SU-DHL-6 (cell line): ENCODE measurements at regions not wholly inside any gene's neighbourhood (a gene's known extent, or its start where the extent isn't known, plus 50 kb on each side); places are given as distances from the start of the nearest gene placed in this dataset.

Experiments
- H2AFZ ChIP-seq: fragments of 200-600 bp; sonication (generic); 2 replicates; pipeline ENCODE4 v1.6.1; 2014; ENCODE audit warnings: low read depth, mild to moderate bottlenecking, moderate library complexity, mixed read lengths, antibody characterized with exemption, low read length; ENCODE audit not compliant: severe bottlenecking
- H3F3A ChIP-seq: fragments of 200-600 bp; shearing (Covaris generic); 2 replicates; pipeline ENCODE4 v1.6.0; 2016; ENCODE audit warnings: antibody characterized with exemption, mild to moderate bottlenecking; ENCODE audit not compliant: insufficient read depth
- H3K27ac ChIP-seq: fragments of 200-600 bp; sonication (generic); 2 replicates; pipeline ENCODE4 v1.5.1; 2016; ENCODE audit warnings: low read depth, mild to moderate bottlenecking, low read length, moderate library complexity, mixed read lengths
- H3K27me3 ChIP-seq: fragments of 200-600 bp; sonication (generic), shearing (Covaris generic); 2 replicates; pipeline ENCODE4 v1.6.0; 2014; ENCODE audit warnings: mild to moderate bottlenecking, low read length
- H3K36me3 ChIP-seq: fragments of 200-600 bp; sonication (generic); 2 replicates; pipeline ENCODE4 v1.6.1; 2014; ENCODE audit warnings: mild to moderate bottlenecking, low read length, mixed read lengths
- H3K4me2 ChIP-seq: fragments of 300-600, 200-600 bp; shearing (Covaris generic), sonication (generic); 2 replicates; pipeline ENCODE4 v1.6.0; 2014; ENCODE audit warnings: low read length, low read depth, mild to moderate bottlenecking; ENCODE audit not compliant: poor library complexity, severe bottlenecking
- H3K4me3 ChIP-seq: fragments of 200-600 bp; sonication (generic); 2 replicates; pipeline ENCODE4 v1.5.1; 2014; ENCODE audit warnings: antibody characterized with exemption, low read length, mild to moderate bottlenecking, mixed read lengths; ENCODE audit not compliant: insufficient read depth, poor library complexity, severe bottlenecking
- H3K79me2 ChIP-seq: fragments of 200-600 bp; sonication (generic); 2 replicates; pipeline ENCODE4 v1.6.1; 2014; ENCODE audit warnings: mild to moderate bottlenecking, low read length, moderate library complexity; ENCODE audit not compliant: insufficient read depth
- H3K9ac ChIP-seq: fragments of 200-600 bp; sonication (generic); 2 replicates; pipeline ENCODE4 v1.7.0; 2014; ENCODE audit warnings: mild to moderate bottlenecking, low read length
- H3K9me2 ChIP-seq: fragments of 200-600 bp; sonication (generic); replicated peaks from 2 replicates; pipeline ENCODE4 v1.6.1; 2014; ENCODE audit warnings: low read length; ENCODE audit not compliant: insufficient read depth
- H3K9me3 ChIP-seq: fragments of 200-600 bp; sonication (generic); 2 replicates; pipeline ENCODE4 v1.6.1; 2014; ENCODE audit warnings: low read length, mixed read lengths; ENCODE audit not compliant: insufficient read depth
- H4K20me1 ChIP-seq: fragments of 200-600 bp; sonication (generic); 2 replicates; pipeline ENCODE4 v1.6.1; 2014; ENCODE audit warnings: low read depth, mild to moderate bottlenecking, antibody characterized with exemption, low read length, moderate library complexity, mixed read lengths
- EZH2phosphoT487 ChIP-seq: fragments of 200-600 bp; sonication (generic), shearing (Covaris generic); conservative IDR thresholded peaks from 2 replicates; pipeline ENCODE4 v1.6.1; 2018; ENCODE audit warnings: mild to moderate bottlenecking, antibody characterized with exemption, low read length, moderate library complexity, mixed read lengths
- TF ChIP-seq, protein P1 (sequence below): fragments of 200-600 bp; sonication (generic); IDR thresholded peaks from one replicate; pipeline ENCODE4 v1.5.1; 2017; ENCODE audit warnings: antibody characterized with exemption, mild to moderate bottlenecking, low read length, moderate library complexity; ENCODE audit not compliant: insufficient read depth, poor library complexity, severe bottlenecking

DNA sequence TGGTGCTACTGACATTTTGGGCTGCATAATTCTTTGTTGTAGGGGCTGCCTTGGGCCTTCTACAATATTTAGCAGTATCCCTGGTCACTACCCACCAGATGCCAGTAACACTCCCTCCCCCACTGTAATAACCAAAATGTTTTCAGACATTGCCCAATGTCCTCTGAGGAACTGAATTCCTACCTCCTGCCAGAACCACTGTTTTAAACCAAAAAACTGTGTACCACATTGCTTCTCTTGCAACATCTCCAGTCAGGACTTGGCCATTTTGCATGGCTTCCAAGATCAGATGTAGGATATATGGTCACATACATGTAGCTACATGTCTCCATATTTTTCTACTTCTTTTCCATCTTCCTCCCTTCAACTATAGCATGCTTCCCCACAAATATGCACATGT, 97.4 kb upstream of the IFNGR1 start:
- H3K4me2 ChIP-seq = no peak overlapping the region
- no peak overlapping the region for H3K27ac ChIP-seq
- H2AFZ ChIP-seq = no peak overlapping the region
- no peak overlapping the region for H3K9ac ChIP-seq
- no peak overlapping the region for H3K4me3 ChIP-seq
- H3K9me2 ChIP-seq = no peaks in the 10 kb centered on the region
- no peaks in the 10 kb centered on the region for H3K27me3 ChIP-seq
- H4K20me1 ChIP-seq = no peaks in the 10 kb centered on the region
- no peak for TF ChIP-seq EZH2phosphoT487
- TF ChIP-seq, protein P1, sequence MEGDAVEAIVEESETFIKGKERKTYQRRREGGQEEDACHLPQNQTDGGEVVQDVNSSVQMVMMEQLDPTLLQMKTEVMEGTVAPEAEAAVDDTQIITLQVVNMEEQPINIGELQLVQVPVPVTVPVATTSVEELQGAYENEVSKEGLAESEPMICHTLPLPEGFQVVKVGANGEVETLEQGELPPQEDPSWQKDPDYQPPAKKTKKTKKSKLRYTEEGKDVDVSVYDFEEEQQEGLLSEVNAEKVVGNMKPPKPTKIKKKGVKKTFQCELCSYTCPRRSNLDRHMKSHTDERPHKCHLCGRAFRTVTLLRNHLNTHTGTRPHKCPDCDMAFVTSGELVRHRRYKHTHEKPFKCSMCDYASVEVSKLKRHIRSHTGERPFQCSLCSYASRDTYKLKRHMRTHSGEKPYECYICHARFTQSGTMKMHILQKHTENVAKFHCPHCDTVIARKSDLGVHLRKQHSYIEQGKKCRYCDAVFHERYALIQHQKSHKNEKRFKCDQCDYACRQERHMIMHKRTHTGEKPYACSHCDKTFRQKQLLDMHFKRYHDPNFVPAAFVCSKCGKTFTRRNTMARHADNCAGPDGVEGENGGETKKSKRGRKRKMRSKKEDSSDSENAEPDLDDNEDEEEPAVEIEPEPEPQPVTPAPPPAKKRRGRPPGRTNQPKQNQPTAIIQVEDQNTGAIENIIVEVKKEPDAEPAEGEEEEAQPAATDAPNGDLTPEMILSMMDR = no peak
- no peaks in the 10 kb centered on the region for H3K36me3 ChIP-seq
- no peaks in the 10 kb centered on the region for H3K9me3 ChIP-seq
- H3F3A ChIP-seq = no peaks in the 10 kb centered on the region
- H3K79me2 ChIP-seq = no peaks in the 10 kb centered on the region

DNA sequence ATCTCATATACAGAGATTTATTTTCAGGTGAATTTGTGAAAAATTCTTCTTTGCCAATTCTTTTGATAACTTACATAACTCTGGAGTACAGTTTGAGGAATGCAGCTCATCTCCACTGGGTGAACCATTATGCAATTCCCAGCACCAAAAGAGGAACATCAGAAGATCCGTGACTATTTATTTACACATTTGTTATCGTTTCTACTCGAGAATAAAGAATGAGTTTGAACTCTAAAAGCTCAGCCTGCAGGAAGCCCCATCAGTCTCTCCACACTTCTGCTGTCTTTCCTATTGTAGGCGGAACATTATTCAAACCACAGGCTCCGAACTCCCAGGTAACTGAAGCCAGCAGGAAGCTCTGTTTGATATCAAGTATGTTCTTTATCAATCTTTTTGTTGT, 95.9 kb upstream of the IFNGR1 start:
- no peaks in the 10 kb centered on the region for H3K36me3 ChIP-seq
- no peaks in the 10 kb centered on the region for H3K79me2 ChIP-seq
- no peak overlapping the region for H3K27ac ChIP-seq
- H3K9me2 ChIP-seq = no peaks in the 10 kb centered on the region
- H3K9ac ChIP-seq = no peak overlapping the region
- no peak overlapping the region for H3K4me2 ChIP-seq
- no peaks in the 10 kb centered on the region for H3F3A ChIP-seq
- no peak for TF ChIP-seq EZH2phosphoT487
- TF ChIP-seq, protein P1 = no peak
- no peaks in the 10 kb centered on the region for H3K9me3 ChIP-seq
- H3K4me3 ChIP-seq = no peak overlapping the region
- no peak overlapping the region for H2AFZ ChIP-seq
- H4K20me1 ChIP-seq = no peaks in the 10 kb centered on the region
- no peaks in the 10 kb centered on the region for H3K27me3 ChIP-seq

DNA sequence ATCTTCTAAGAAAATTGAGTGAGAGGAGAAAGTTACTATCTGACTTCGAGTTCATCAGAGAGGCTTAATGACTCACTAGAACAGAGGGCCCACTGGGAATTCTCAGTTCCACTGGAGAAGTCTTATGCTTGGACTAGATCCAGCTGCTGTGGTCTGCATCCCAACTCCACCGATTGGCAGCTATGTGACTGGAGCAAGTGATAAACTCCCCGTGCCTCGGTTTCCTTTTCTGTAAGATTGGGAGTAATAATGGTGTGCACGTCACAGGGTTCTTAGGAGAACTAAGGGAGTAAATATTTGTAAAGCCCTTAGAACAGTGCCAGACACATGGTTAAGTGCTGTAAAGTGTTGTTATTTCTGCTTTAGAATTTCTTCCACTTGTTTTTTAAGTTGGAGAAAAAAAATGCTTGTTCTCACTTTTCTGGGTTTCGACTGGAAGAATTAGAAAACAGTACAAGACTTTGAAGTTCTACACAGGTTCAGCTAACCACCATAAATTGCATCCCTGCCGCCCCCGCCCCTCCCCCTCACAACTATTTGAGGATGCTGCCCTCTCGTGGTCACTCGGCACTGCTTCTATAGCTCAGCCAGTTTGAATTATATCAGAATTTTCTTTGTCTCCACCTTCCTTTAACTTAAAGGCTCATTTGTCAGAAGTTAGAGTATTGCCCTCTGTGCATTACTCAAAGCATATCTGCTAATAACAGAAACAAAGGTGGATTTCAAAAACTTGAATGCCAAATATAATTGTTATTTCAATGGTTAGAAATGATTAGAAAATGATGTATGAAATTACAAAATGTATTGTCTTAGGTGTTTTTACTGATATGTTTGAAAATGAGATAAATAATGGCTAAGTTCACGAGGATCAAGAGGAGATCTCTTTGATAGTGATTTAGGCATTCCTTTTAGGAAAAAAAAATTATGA, 95.0 kb upstream of the IFNGR1 start:
- Histone ChIP-seq H3K9me3 (no peaks in the 10 kb centered on the region), H3K36me3 (no peaks in the 10 kb centered on the region), H3K27me3 (no peaks in the 10 kb centered on the region), H3F3A (no peaks in the 10 kb centered on the region), H3K9ac (no peak overlapping the region), H3K4me3 (no peak overlapping the region), H3K4me2 (no peak overlapping the region), H4K20me1 (no peaks in the 10 kb centered on the region), H2AFZ (no peak overlapping the region), H3K27ac (no peak overlapping the region), H3K79me2 (no peaks in the 10 kb centered on the region), H3K9me2 (no peaks in the 10 kb centered on the region)
- TF ChIP-seq, protein P1 = peak; percentile 82
- no peak for TF ChIP-seq EZH2phosphoT487
